ENCODE measurements at regions not wholly inside any gene's neighbourhood (a gene's known extent, or its start where the extent isn't known, plus 50 kb on each side); places are given as distances from the start of the nearest gene placed in this dataset.

GRCh38 chr7:130944997-130945396 lies 211.0 kb upstream of the KLF14 start (continued):
- TF ChIP-seq, protein P1, sequence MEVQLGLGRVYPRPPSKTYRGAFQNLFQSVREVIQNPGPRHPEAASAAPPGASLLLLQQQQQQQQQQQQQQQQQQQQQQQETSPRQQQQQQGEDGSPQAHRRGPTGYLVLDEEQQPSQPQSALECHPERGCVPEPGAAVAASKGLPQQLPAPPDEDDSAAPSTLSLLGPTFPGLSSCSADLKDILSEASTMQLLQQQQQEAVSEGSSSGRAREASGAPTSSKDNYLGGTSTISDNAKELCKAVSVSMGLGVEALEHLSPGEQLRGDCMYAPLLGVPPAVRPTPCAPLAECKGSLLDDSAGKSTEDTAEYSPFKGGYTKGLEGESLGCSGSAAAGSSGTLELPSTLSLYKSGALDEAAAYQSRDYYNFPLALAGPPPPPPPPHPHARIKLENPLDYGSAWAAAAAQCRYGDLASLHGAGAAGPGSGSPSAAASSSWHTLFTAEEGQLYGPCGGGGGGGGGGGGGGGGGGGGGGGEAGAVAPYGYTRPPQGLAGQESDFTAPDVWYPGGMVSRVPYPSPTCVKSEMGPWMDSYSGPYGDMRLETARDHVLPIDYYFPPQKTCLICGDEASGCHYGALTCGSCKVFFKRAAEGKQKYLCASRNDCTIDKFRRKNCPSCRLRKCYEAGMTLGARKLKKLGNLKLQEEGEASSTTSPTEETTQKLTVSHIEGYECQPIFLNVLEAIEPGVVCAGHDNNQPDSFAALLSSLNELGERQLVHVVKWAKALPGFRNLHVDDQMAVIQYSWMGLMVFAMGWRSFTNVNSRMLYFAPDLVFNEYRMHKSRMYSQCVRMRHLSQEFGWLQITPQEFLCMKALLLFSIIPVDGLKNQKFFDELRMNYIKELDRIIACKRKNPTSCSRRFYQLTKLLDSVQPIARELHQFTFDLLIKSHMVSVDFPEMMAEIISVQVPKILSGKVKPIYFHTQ (CRISPR knock-in tag; IDR thresholded peaks at IDR 0.05): no peak
- TF ChIP-seq, protein P2, sequence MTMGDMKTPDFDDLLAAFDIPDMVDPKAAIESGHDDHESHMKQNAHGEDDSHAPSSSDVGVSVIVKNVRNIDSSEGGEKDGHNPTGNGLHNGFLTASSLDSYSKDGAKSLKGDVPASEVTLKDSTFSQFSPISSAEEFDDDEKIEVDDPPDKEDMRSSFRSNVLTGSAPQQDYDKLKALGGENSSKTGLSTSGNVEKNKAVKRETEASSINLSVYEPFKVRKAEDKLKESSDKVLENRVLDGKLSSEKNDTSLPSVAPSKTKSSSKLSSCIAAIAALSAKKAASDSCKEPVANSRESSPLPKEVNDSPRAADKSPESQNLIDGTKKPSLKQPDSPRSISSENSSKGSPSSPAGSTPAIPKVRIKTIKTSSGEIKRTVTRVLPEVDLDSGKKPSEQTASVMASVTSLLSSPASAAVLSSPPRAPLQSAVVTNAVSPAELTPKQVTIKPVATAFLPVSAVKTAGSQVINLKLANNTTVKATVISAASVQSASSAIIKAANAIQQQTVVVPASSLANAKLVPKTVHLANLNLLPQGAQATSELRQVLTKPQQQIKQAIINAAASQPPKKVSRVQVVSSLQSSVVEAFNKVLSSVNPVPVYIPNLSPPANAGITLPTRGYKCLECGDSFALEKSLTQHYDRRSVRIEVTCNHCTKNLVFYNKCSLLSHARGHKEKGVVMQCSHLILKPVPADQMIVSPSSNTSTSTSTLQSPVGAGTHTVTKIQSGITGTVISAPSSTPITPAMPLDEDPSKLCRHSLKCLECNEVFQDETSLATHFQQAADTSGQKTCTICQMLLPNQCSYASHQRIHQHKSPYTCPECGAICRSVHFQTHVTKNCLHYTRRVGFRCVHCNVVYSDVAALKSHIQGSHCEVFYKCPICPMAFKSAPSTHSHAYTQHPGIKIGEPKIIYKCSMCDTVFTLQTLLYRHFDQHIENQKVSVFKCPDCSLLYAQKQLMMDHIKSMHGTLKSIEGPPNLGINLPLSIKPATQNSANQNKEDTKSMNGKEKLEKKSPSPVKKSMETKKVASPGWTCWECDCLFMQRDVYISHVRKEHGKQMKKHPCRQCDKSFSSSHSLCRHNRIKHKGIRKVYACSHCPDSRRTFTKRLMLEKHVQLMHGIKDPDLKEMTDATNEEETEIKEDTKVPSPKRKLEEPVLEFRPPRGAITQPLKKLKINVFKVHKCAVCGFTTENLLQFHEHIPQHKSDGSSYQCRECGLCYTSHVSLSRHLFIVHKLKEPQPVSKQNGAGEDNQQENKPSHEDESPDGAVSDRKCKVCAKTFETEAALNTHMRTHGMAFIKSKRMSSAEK (CRISPR knock-in tag; IDR thresholded peaks at IDR 0.05; ENCODE audit: borderline replicate concordance): no peak
- TF ChIP-seq, protein P3, sequence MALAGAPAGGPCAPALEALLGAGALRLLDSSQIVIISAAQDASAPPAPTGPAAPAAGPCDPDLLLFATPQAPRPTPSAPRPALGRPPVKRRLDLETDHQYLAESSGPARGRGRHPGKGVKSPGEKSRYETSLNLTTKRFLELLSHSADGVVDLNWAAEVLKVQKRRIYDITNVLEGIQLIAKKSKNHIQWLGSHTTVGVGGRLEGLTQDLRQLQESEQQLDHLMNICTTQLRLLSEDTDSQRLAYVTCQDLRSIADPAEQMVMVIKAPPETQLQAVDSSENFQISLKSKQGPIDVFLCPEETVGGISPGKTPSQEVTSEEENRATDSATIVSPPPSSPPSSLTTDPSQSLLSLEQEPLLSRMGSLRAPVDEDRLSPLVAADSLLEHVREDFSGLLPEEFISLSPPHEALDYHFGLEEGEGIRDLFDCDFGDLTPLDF (CRISPR knock-in tag; IDR thresholded peaks at IDR 0.05): no peak
- no peak for TF ChIP-seq ZNF121 (CRISPR knock-in tag; IDR thresholded peaks at IDR 0.05)
- no peak for TF ChIP-seq IRF1 (CRISPR knock-in tag; IDR thresholded peaks at IDR 0.05)
- TF ChIP-seq, protein P4, sequence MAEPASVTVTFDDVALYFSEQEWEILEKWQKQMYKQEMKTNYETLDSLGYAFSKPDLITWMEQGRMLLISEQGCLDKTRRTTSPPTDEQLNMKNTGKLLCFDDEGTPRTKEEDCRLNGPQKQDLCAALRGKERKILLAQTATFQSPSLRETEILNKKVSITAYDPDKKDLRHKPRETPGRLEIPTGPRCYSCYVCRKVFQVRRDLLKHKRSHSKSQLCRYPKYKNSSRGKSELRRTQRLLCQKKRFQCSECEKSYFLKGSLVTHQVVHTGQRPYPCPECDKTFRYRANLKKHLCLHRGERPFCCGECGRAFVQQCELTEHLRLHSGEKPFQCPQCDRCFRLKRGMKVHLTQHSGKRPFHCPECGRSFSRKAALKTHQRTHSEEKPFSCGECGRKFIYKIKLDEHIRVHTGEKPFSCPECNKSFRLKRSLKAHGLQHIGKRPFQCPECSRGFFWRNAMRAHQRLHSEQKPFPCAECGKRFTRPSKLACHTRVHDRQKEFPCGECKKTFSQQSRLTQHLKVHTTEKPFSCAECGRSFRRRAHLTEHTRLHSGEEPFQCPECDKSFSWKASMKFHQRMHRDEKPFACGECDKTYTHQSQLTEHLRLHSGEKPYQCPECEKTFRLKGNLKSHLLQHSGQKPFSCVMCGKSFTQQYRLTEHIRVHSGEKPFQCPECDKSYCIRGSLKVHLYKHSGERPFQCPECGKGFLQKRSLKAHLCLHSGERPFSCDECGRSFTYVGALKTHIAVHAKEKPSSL (CRISPR knock-in tag; conservative IDR thresholded peaks at IDR 0.05): no peak
- no peak for TF ChIP-seq E2F5 (CRISPR knock-in tag; IDR thresholded peaks at IDR 0.05)

- Mint-ChIP-seq H3K9me3 (no peaks in the 10 kb centered on the region), H3K4me3 (no peak overlapping the region), H3K4me1 (peaks cover 32% of the 10 kb centered on the region), H3K36me3 (no peaks in the 10 kb centered on the region), H3K27ac (no peak overlapping the region; the same call in 1 of the 2 replicates), H3K27me3 (ENCODE audit: low read depth) (no peaks in the 10 kb centered on the region)
- no peak for TF ChIP-seq ETV6 (CRISPR knock-in tag; IDR thresholded peaks at IDR 0.05)
- no peak for TF ChIP-seq ELF4 (CRISPR knock-in tag; IDR thresholded peaks at IDR 0.05; ENCODE audit: low read depth)
- no peak for TF ChIP-seq TP53 (CRISPR knock-in tag; IDR thresholded peaks at IDR 0.05)
- no peak for TF ChIP-seq FOXP4 (CRISPR knock-in tag; IDR thresholded peaks at IDR 0.05)
- no peak for TF ChIP-seq ZNF396 (CRISPR knock-in tag; IDR thresholded peaks at IDR 0.05; ENCODE audit: borderline replicate concordance)
- TF ChIP-seq IRF1 (CRISPR knock-in tag; IDR thresholded peaks at IDR 0.05): no peak
- TF ChIP-seq GTF2I (CRISPR knock-in tag; conservative IDR thresholded peaks at IDR 0.05): no peak
- TF ChIP-seq OVOL2 (CRISPR knock-in tag; IDR thresholded peaks at IDR 0.05; ENCODE audit: borderline replicate concordance): no peak
- TF ChIP-seq ZNF671 (CRISPR knock-in tag; IDR thresholded peaks at IDR 0.05): no peak
- TF ChIP-seq NFYB (CRISPR knock-in tag; conservative IDR thresholded peaks at IDR 0.05; ENCODE audit: low read depth): no peak
- TF ChIP-seq HMGA2 (CRISPR knock-in tag; IDR thresholded peaks at IDR 0.05): no peak
- TF ChIP-seq, protein P5, sequence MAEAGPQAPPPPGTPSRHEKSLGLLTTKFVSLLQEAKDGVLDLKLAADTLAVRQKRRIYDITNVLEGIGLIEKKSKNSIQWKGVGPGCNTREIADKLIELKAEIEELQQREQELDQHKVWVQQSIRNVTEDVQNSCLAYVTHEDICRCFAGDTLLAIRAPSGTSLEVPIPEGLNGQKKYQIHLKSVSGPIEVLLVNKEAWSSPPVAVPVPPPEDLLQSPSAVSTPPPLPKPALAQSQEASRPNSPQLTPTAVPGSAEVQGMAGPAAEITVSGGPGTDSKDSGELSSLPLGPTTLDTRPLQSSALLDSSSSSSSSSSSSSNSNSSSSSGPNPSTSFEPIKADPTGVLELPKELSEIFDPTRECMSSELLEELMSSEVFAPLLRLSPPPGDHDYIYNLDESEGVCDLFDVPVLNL (CRISPR knock-in tag; IDR thresholded peaks at IDR 0.05; ENCODE audit: borderline replicate concordance, low read depth): no peak
- TF ChIP-seq E2F5 (CRISPR knock-in tag; IDR thresholded peaks at IDR 0.05): no peak
- DNase-seq (ENCODE audit: low spot score): no peak
- ChIA-PET CTCF (interaction anchor here (1.3 to 2.0 kb wide), 3 partner anchors 13 to 62 kb away, joined by 3 to 9 read pairs (median 3); no protein-coding TSS in a partner anchor), POLR2A (no interaction called here)
- ATAC-seq: no peak
Observed at GRCh38 chr7:130945411-130945811, 211.4 kb upstream of the KLF14 start.

Data from WTC11 (cell line).